ENCODE measurements at regions not wholly inside any gene's neighbourhood (a gene's known extent, or its start where the extent isn't known, plus 50 kb on each side); places are given as distances from the start of the nearest gene placed in this dataset.

GRCh38 chr5:167140548-167141291, 1150.7 kb upstream of the WWC1 start:
- no peak for TF ChIP-seq ZFX (IDR thresholded peaks at IDR 0.05; ENCODE audit: borderline replicate concordance)
- no peak for TF ChIP-seq CTCF (IDR thresholded peaks at IDR 0.05)
